Hepatocyte (in vitro differentiated cells): ENCODE measurements at regions not wholly inside any gene's neighbourhood (a gene's known extent, or its start where the extent isn't known, plus 50 kb on each side); places are given as distances from the start of the nearest gene placed in this dataset.

ENCODE experiments used
- DNase-seq: peaks from one replicate; pipeline ENCODE4 v3.0.0-alpha.2; 2016; ENCODE audit warnings: low spot score
- H2AFZ ChIP-seq: fragments of 200-600 bp; sonication (generic); 2 replicates; pipeline ENCODE4 v1.6.0; 2016; ENCODE audit warnings: antibody characterized with exemption, mild to moderate bottlenecking
- H3K27ac ChIP-seq: fragments of 200-600 bp; sonication (generic); 2 replicates; pipeline ENCODE4 v1.5.1; 2016; ENCODE audit warnings: mild to moderate bottlenecking
- H3K27me3 ChIP-seq: fragments of 200-600 bp; sonication (generic); 2 replicates; pipeline ENCODE4 v1.6.1; 2016
- H3K36me3 ChIP-seq: fragments of 200-600 bp; sonication (generic); replicated peaks from 2 replicates; pipeline ENCODE4 v1.5.1; 2016; ENCODE audit warnings: low read depth; ENCODE audit not compliant: insufficient read depth
- H3K4me1 ChIP-seq: fragments of 200-600 bp; sonication (generic); 2 replicates; pipeline ENCODE4 v1.5.1; 2016; ENCODE audit warnings: mild to moderate bottlenecking, moderate library complexity; ENCODE audit not compliant: insufficient read depth
- H3K4me2 ChIP-seq: fragments of 200-600 bp; sonication (generic); 2 replicates; pipeline ENCODE4 v1.6.0; 2016
- H3K4me3 ChIP-seq: fragments of 200-600 bp; sonication (generic); 2 replicates; pipeline ENCODE4 v1.5.1; 2016; ENCODE audit warnings: mild to moderate bottlenecking
- H3K79me2 ChIP-seq: fragments of 200-600 bp; sonication (generic); 2 replicates; pipeline ENCODE4 v1.6.0; 2017; ENCODE audit warnings: mild to moderate bottlenecking
- H3K9me2 ChIP-seq: fragments of 200-600 bp; sonication (generic); replicated peaks from 2 replicates; pipeline ENCODE4 v1.6.0; 2017; ENCODE audit warnings: mild to moderate bottlenecking; ENCODE audit not compliant: insufficient read depth
- H3K9me3 ChIP-seq: fragments of 200-600 bp; sonication (generic); 2 replicates; pipeline ENCODE4 v1.5.1; 2016; ENCODE audit warnings: low read depth, mild to moderate bottlenecking
- H4K20me1 ChIP-seq: fragments of 200-600 bp; sonication (generic); 2 replicates; pipeline ENCODE4 v1.6.0; 2016; ENCODE audit warnings: mild to moderate bottlenecking; ENCODE audit not compliant: insufficient read depth, poor library complexity, severe bottlenecking
- EZH2 ChIP-seq: fragments of 200-600 bp; sonication (generic); IDR thresholded peaks from 2 replicates; pipeline ENCODE4 v1.6.1; 2016; ENCODE audit warnings: antibody characterized with exemption, mild to moderate bottlenecking, borderline replicate concordance
- EZH2phosphoT487 ChIP-seq: fragments of 200-600 bp; sonication (generic); IDR thresholded peaks from one replicate; pipeline ENCODE4 v1.6.1; 2018; ENCODE audit warnings: antibody characterized with exemption, mild to moderate bottlenecking, low read depth, moderate library complexity; ENCODE audit not compliant: unreplicated experiment, severe bottlenecking
- WGBS: methylation state at CpG from one replicate; pipeline ENCODE4 v1.1.6; 2016; ENCODE audit warnings: low lambda C conversion rate; ENCODE audit errors: missing lambda C conversion rate; 5-methylcytosine and 5-hydroxymethylcytosine counted together
- TF ChIP-seq, protein P1 (sequence below): fragments of 200-600 bp; sonication (generic); IDR thresholded peaks from 2 replicates; pipeline ENCODE4 v1.5.1; 2016; ENCODE audit warnings: antibody characterized with exemption, mild to moderate bottlenecking; ENCODE audit not compliant: poor library complexity

DNA sequence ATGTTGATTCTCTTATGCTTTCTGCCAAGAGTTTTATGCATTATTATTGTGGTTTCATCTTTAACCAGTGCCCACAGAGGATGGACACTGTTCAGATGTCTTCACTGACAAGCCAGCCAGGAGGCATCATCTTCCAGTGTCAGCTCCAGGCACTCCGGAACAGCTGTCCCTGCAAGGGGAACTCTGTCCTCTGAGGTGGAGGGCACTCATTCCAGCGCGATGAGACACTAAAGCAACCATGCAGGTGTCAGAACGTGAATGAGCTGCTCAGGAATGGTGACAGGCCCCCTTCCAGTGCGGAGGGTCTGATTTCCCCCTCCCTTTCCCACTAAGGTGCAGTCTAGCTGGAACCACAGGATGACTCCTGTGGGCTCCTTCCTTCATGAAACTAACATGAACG, 117.5 kb downstream of the NOG start:
- Histone ChIP-seq H3K9me2 (no peaks in the 10 kb centered on the region), H2AFZ (no peak overlapping the region), H3K4me3 (no peak overlapping the region), H3K27ac (no peak overlapping the region), H3K9me3 (no peaks in the 10 kb centered on the region), H3K36me3 (no peaks in the 10 kb centered on the region), H3K4me1 (peaks cover 7% of the 10 kb centered on the region), H3K4me2 (no peak overlapping the region), H3K27me3 (no peaks in the 10 kb centered on the region), H3K79me2 (no peaks in the 10 kb centered on the region), H4K20me1 (no peaks in the 10 kb centered on the region)
- 71% methylated on average over 6 of the region's 6 CpGs for WGBS
- no peak for DNase-seq
- no peak for TF ChIP-seq EZH2phosphoT487
- TF ChIP-seq, protein P1, sequence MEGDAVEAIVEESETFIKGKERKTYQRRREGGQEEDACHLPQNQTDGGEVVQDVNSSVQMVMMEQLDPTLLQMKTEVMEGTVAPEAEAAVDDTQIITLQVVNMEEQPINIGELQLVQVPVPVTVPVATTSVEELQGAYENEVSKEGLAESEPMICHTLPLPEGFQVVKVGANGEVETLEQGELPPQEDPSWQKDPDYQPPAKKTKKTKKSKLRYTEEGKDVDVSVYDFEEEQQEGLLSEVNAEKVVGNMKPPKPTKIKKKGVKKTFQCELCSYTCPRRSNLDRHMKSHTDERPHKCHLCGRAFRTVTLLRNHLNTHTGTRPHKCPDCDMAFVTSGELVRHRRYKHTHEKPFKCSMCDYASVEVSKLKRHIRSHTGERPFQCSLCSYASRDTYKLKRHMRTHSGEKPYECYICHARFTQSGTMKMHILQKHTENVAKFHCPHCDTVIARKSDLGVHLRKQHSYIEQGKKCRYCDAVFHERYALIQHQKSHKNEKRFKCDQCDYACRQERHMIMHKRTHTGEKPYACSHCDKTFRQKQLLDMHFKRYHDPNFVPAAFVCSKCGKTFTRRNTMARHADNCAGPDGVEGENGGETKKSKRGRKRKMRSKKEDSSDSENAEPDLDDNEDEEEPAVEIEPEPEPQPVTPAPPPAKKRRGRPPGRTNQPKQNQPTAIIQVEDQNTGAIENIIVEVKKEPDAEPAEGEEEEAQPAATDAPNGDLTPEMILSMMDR, result no peak
- no peak for TF ChIP-seq EZH2

DNA sequence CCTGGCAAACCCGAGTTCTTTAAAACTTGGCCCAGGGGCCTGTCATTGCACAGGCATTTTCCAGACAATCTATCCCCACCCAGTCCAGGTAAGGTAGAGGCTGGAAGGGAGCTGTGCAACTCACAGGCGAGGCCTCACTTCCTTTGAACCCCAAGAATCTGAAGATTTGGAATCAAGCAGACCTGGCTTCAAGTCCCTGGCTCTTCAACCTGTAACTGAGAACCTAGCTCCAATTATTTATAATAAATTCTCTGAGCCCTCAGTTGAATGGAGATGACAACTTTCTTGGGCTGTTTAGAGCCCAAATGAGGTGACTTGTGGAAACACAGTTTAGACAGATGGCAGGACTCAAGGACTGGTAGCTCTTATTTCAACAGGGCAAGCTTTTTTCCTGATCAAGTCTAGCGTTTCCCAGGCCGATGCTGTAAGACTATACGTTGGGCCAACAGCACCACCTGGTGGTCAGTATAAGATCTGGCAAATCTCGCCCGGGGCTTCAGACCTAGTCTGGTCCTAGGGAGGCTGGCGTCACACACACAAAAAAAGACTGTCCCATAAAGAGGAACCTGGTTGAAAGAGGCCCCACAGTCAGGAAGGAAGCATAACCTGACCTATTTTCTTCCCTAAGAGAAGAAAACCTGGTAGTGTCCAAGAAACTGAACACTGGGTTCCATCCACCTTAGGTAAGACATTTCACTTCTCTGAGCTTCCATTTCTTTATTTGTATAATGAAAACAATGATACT, 117.9 kb downstream of the C17orf67 start:
- Histone ChIP-seq H3K4me1 (no peaks in the 10 kb centered on the region), H3K4me2 (no peak overlapping the region), H3K4me3 (no peak overlapping the region), H3K27me3 (peaks cover 10% of the 10 kb centered on the region), H3K79me2 (no peaks in the 10 kb centered on the region), H3K36me3 (no peaks in the 10 kb centered on the region), H4K20me1 (no peaks in the 10 kb centered on the region), H3K9me2 (no peaks in the 10 kb centered on the region), H2AFZ (no peak overlapping the region), H3K9me3 (no peaks in the 10 kb centered on the region), H3K27ac (no peak overlapping the region)
- TF ChIP-seq EZH2phosphoT487, result no peak
- TF ChIP-seq, protein P1, result peak; percentile 79
- 25% methylated on average over 8 of the region's 8 CpGs for WGBS
- DNase-seq, result peak; percentile 92

DNA sequence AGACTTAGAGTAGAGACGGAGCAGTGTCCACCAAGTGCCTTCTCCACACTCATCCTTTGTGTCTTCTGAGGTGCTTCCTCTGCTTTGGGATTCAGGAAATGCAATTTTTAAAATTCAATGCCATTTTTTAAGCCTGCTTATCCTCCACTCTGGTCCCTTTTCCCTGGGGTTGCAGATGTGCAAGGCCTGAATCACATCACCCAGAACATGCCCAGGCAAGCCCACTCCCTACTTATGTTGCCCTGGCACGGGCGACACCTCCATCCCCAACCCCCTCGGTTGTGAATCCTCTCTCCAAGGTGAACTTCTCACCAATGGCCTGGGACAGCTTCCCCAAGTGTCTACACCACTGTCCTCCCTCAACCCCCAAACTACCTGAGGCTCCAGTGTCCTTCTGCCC, 116.2 kb downstream of the C17orf67 start:
- WGBS, result 98% methylated on average over 4 of the region's 4 CpGs
- no peaks in the 10 kb centered on the region for H3K9me2 ChIP-seq
- TF ChIP-seq, protein P1, result no peak
- TF ChIP-seq EZH2, result no peak
- no peaks in the 10 kb centered on the region for H3K9me3 ChIP-seq
- H3K36me3 ChIP-seq, result no peaks in the 10 kb centered on the region
- no peak for DNase-seq
- H4K20me1 ChIP-seq, result no peaks in the 10 kb centered on the region
- H3K27ac ChIP-seq, result no peak overlapping the region
- peaks cover 10% of the 10 kb centered on the region for H3K27me3 ChIP-seq
- H3K4me3 ChIP-seq, result no peak overlapping the region
- no peaks in the 10 kb centered on the region for H3K79me2 ChIP-seq
- no peak overlapping the region for H2AFZ ChIP-seq
- no peak overlapping the region for H3K4me2 ChIP-seq
- no peaks in the 10 kb centered on the region for H3K4me1 ChIP-seq

DNA sequence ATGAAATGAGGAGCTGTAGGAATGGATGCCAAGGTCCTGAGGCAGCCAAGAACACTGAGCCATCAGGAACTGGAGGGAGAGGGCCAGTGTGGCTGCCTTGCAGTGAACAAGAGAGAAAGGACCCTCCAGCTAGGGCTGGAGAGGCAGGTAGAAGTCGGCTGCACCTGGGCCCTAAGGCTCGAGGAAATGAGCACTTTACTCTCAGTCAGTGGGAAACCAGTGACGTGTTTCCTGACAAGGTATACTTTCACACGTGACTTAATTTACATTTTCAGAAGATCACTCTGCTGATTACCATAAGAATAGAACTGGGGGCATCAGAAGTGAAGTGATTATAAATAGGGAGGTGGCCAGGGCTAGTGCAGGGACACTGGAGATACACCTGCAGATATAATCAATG, 115.2 kb downstream of the C17orf67 start:
- peaks cover 10% of the 10 kb centered on the region for H3K27me3 ChIP-seq
- no peak overlapping the region for H3K4me3 ChIP-seq
- no peak overlapping the region for H3K4me2 ChIP-seq
- no peaks in the 10 kb centered on the region for H3K36me3 ChIP-seq
- H4K20me1 ChIP-seq, result no peaks in the 10 kb centered on the region
- no peaks in the 10 kb centered on the region for H3K79me2 ChIP-seq
- no peaks in the 10 kb centered on the region for H3K4me1 ChIP-seq
- H3K9me3 ChIP-seq, result no peaks in the 10 kb centered on the region
- no peak for DNase-seq
- H3K27ac ChIP-seq, result no peak overlapping the region
- H3K9me2 ChIP-seq, result no peaks in the 10 kb centered on the region
- no peak overlapping the region for H2AFZ ChIP-seq
- WGBS, result 51% methylated on average over 4 of the region's 4 CpGs
- TF ChIP-seq EZH2phosphoT487 (no peak), EZH2 (no peak)
- TF ChIP-seq, protein P1, result no peak
